Lower leg skin (tissue), 3 donors: ENCODE measurements at regions not wholly inside any gene's neighbourhood (a gene's known extent, or its start where the extent isn't known, plus 50 kb on each side); places are given as distances from the start of the nearest gene placed in this dataset.

ENCODE experiments used
- CTCF ChIP-seq, 3 donors: fragments of 450-650 bp; IDR thresholded peaks; one replicate each; pipeline ENCODE4 v1.5.1; 2016; ENCODE audit warnings: antibody characterized with exemption in 3 of 3, mild to moderate bottlenecking in 3 of 3, moderate library complexity in 2 of 3
- POLR2A ChIP-seq, 2 donors: fragments of 450-650 bp; IDR thresholded peaks; one replicate each; pipeline ENCODE4 v1.6.1; 2016 to 2017; ENCODE audit warnings: antibody characterized with exemption in 2 of 2, mild to moderate bottlenecking in 1 of 2, moderate library complexity in 1 of 2

GRCh38 chr14:35220027-35220676 is 72.0 kb upstream of the PSMA6 start:
- TF ChIP-seq CTCF (IDR thresholded peaks at IDR 0.05), result no peak
- no peak for TF ChIP-seq POLR2A (IDR thresholded peaks at IDR 0.05)
